Neural cell (in vitro differentiated cells): ENCODE measurements at regions not wholly inside any gene's neighbourhood (a gene's known extent, or its start where the extent isn't known, plus 50 kb on each side); places are given as distances from the start of the nearest gene placed in this dataset.

Source experiments
- CTCF ChIP-seq: fragments of 450-650 bp; IDR thresholded peaks from 2 replicates; pipeline ENCODE4 v1.5.1; 2014; ENCODE audit warnings: antibody characterized with exemption, mild to moderate bottlenecking, moderate library complexity; ENCODE audit not compliant: poor library complexity, severe bottlenecking
- EP300 ChIP-seq: fragments of 450-650 bp; conservative IDR thresholded peaks from 2 replicates; pipeline ENCODE4 v1.6.1; 2014; ENCODE audit warnings: antibody characterized with exemption, mild to moderate bottlenecking, moderate library complexity; ENCODE audit not compliant: poor library complexity, severe bottlenecking
- EZH2 ChIP-seq: fragments of 200-600, 300-800 bp; shearing (Covaris generic), sonication (generic); IDR thresholded peaks from 2 replicates; pipeline ENCODE4 v1.6.1; 2014; ENCODE audit warnings: antibody characterized with exemption, low read length, borderline replicate concordance, mild to moderate bottlenecking; ENCODE audit not compliant: insufficient read depth, poor library complexity, severe bottlenecking
- POLR2AphosphoS5 ChIP-seq: IDR thresholded peaks from 2 replicates; pipeline ENCODE4 v1.6.1; 2012
- RAD21 ChIP-seq: fragments of 450-650 bp; conservative IDR thresholded peaks from 2 replicates; pipeline ENCODE4 v1.6.1; 2014; ENCODE audit warnings: antibody characterized with exemption, mild to moderate bottlenecking, moderate library complexity
- SMC3 ChIP-seq: fragments of 450-650 bp; conservative IDR thresholded peaks from 2 replicates; pipeline ENCODE4 v1.6.1; 2014; ENCODE audit warnings: antibody characterized with exemption, mild to moderate bottlenecking, moderate library complexity; ENCODE audit not compliant: poor library complexity

GRCh38 chr10:60618861-60619260, 159.4 kb upstream of the CDK1 start:
- TF ChIP-seq EZH2 (no peak), CTCF (no peak), SMC3 (no peak), RAD21 (no peak), POLR2AphosphoS5 (no peak), EP300 (no peak)
